Uterus (tissue), 2 donors: ENCODE measurements at regions not wholly inside any gene's neighbourhood (a gene's known extent, or its start where the extent isn't known, plus 50 kb on each side); places are given as distances from the start of the nearest gene placed in this dataset.

Experiments
- CTCF ChIP-seq, 4 experiments: fragments of 200-600 bp in 2 of 4; fragments of 450-650 bp in 2 of 4; sonication (generic) in 2 of 4; IDR thresholded peaks; one replicate each; pipeline ENCODE4 v1.5.1; 2016 to 2019; ENCODE audit warnings: antibody characterized with exemption in 4 of 4, mild to moderate bottlenecking in 2 of 4, moderate library complexity in 1 of 4
- POLR2A ChIP-seq, 2 donors: fragments of 450-650 bp; IDR thresholded peaks; one replicate each; pipeline ENCODE4 v1.6.1; 2016; ENCODE audit warnings: antibody characterized with exemption in 2 of 2, mild to moderate bottlenecking in 1 of 2, moderate library complexity in 1 of 2

GRCh38 chr7:19575909-19576557 lies 132.8 kb downstream of the POLR1F start:
- TF ChIP-seq CTCF (IDR thresholded peaks at IDR 0.05) (no peak), POLR2A (IDR thresholded peaks at IDR 0.05) (no peak)
